ENCODE measurements at regions not wholly inside any gene's neighbourhood (a gene's known extent, or its start where the extent isn't known, plus 50 kb on each side); places are given as distances from the start of the nearest gene placed in this dataset.

GRCh38 chr2:153812632-153813031, 59.1 kb upstream of the GALNT13 start:
- DNase-seq = no peak

GRCh38 chr2:153818242-153818641, 53.5 kb upstream of the GALNT13 start:
- no peak for DNase-seq

- DNase-seq = no peak
Observed at GRCh38 chr2:153819074-153819473, 52.6 kb upstream of the GALNT13 start.

DNA sequence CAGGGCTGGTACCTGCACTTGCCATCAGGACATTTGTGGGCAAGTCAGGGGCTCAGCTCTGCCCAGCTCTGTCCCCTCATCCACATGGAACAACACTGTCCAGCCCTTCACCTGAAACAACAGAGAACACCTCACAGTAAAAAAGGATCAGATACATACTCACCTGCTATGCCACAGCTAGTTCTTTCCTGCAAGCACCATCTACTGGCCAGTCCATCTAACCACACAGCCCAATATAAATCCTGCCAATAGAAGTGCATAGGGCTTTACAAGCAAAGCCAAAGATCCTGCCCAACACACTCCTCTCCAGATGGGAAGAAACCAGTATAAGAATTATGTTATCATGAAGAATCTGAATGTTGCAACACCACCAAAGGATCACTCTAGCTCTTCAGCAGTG, 52.2 kb upstream of the GALNT13 start:
- DNase-seq = no peak

Measured in muscle of arm (tissue), 1 donor.